SK-N-SH (cell line): ENCODE measurements at regions not wholly inside any gene's neighbourhood (a gene's known extent, or its start where the extent isn't known, plus 50 kb on each side); places are given as distances from the start of the nearest gene placed in this dataset.

Source experiments
- CTCF ChIA-PET: fragments of 300-600, 350-600 bp; formaldehyde crosslinking; extraction: SDS; loops from one replicate; lab custom pipeline; 2021; lab: Yijun Ruan, JAX
- POLR2A ChIA-PET: fragments of 350-600 bp; sonication (Branson Sonifier 250); formaldehyde crosslinking; extraction: SDS; loops from one replicate; lab custom pipeline; 2020; ENCODE audit warnings: antibody characterized with exemption, inconsistent platforms; lab: Yijun Ruan, JAX
- DNase-seq: peaks from one replicate; pipeline ENCODE4 v3.0.0; 2012
- H2AFZ ChIP-seq: fragments of 200-600 bp; sonication (generic); 2 replicates; pipeline ENCODE4 v1.8.1; 2016; ENCODE audit warnings: antibody characterized with exemption, mild to moderate bottlenecking, low read depth
- H3F3A ChIP-seq: fragments of 200-600 bp; sonication (generic); replicated peaks from 2 replicates; pipeline ENCODE3; 2016; ENCODE audit warnings: antibody characterized with exemption, mild to moderate bottlenecking; ENCODE audit not compliant: insufficient read depth
- H3K27ac ChIP-seq, 2 experiments: fragments of 200-500 bp in 1 of 2; fragments of 200-600 bp in 1 of 2; sonication (Bioruptor generic) in 1 of 2; sonication (generic), shearing (Covaris generic) in 1 of 2; 2 replicates each; pipeline versions ENCODE4 v1.5.1 to v1.6.1; 2014 to 2016; ENCODE audit warnings: low read depth in 2 of 2, inconsistent platforms in 1 of 2, low read length in 1 of 2, mild to moderate bottlenecking in 1 of 2, mixed read lengths in 1 of 2
- H3K27me3 ChIP-seq: fragments of 200-600 bp; sonication (generic), shearing (Covaris generic); 2 replicates; pipeline ENCODE4 v1.6.1; 2016; ENCODE audit warnings: mixed run types; ENCODE audit not compliant: insufficient read depth
- H3K36me3 ChIP-seq, 2 experiments: fragments of 200-500 bp in 1 of 2; fragments of 200-600 bp in 1 of 2; sonication (Bioruptor generic) in 1 of 2; sonication (generic) in 1 of 2; replicated peaks in 1 of 2; 2 replicates each; pipeline versions ENCODE3 to v1.5.1; 2014 to 2016; ENCODE audit warnings: low read length in 1 of 2, mild to moderate bottlenecking in 1 of 2; ENCODE audit not compliant: insufficient read depth in 2 of 2, control insufficient read depth in 1 of 2
- H3K4me1 ChIP-seq, 2 experiments: fragments of 200-500 bp in 1 of 2; fragments of 200-600 bp in 1 of 2; sonication (Bioruptor generic) in 1 of 2; sonication (generic), shearing (Covaris generic) in 1 of 2; 2 replicates each; pipeline versions ENCODE4 v1.5.1 to v1.6.1; 2014 to 2016; ENCODE audit warnings: low read depth in 1 of 2, low read length in 1 of 2, mixed run types in 1 of 2; ENCODE audit not compliant: insufficient read depth in 2 of 2, control insufficient read depth in 1 of 2
- H3K4me2 ChIP-seq: fragments of 200-600 bp; sonication (generic), shearing (Covaris generic); 2 replicates; pipeline ENCODE4 v1.6.1; 2017; ENCODE audit warnings: mixed run types
- H3K4me3 ChIP-seq, 2 experiments: fragments of 200-500 bp in 1 of 2; fragments of 200-600 bp in 1 of 2; sonication (Bioruptor generic) in 1 of 2; sonication (generic), shearing (Covaris generic) in 1 of 2; 2 replicates each; pipeline versions ENCODE4 v1.5.1 to v1.8.1; 2014 to 2016; ENCODE audit warnings: low read depth in 2 of 2, inconsistent platforms in 1 of 2, low read length in 1 of 2, mild to moderate bottlenecking in 1 of 2, mixed read lengths in 1 of 2, moderate library complexity in 1 of 2
- H3K79me2 ChIP-seq: fragments of 200-600 bp; sonication (generic); 2 replicates; pipeline ENCODE4 v1.8.1; 2017; ENCODE audit warnings: mild to moderate bottlenecking; ENCODE audit not compliant: insufficient read depth
- H3K9ac ChIP-seq: fragments of 200-600 bp; sonication (generic); 2 replicates; pipeline ENCODE4 v1.6.1; 2017; ENCODE audit warnings: mixed run types
- H3K9me2 ChIP-seq: fragments of 200-600 bp; sonication (generic); 2 replicates; pipeline ENCODE4 v1.6.1; 2017; ENCODE audit warnings: mixed run types
- H3K9me3 ChIP-seq: fragments of 200-600 bp; sonication (generic); 2 replicates; pipeline ENCODE4 v1.6.1; 2017; ENCODE audit warnings: mixed run types, mild to moderate bottlenecking, moderate library complexity
- H4K20me1 ChIP-seq: fragments of 200-600 bp; sonication (generic); 2 replicates; pipeline ENCODE4 v1.6.1; 2017; ENCODE audit warnings: mild to moderate bottlenecking, mixed run types; ENCODE audit not compliant: insufficient read depth
- CHD2 ChIP-seq: fragments of 150-350 bp; IDR thresholded peaks from 2 replicates; pipeline ENCODE4 v1.6.1; 2018; ENCODE audit warnings: low read length; ENCODE audit not compliant: partially characterized antibody
- EP300 ChIP-seq, 2 experiments: IDR thresholded peaks; 2 replicates each; pipeline versions ENCODE4 v1.4.0 to v1.6.1; 2012; ENCODE audit warnings: borderline replicate concordance in 1 of 2, low read depth in 1 of 2, low read length in 1 of 2
- EZH2phosphoT487 ChIP-seq: fragments of 200-600 bp; sonication (generic); IDR thresholded peaks from 2 replicates; pipeline ENCODE4 v1.6.1; 2017; ENCODE audit warnings: low read depth, mixed run types, mild to moderate bottlenecking, antibody characterized with exemption, moderate library complexity, borderline replicate concordance
- FOSL2 ChIP-seq: IDR thresholded peaks from 2 replicates; pipeline ENCODE4 v1.4.0; 2012; ENCODE audit warnings: low read depth, mild to moderate bottlenecking, moderate library complexity, borderline replicate concordance
- MEF2A ChIP-seq: IDR thresholded peaks from 2 replicates; pipeline ENCODE4 v1.4.0; 2012; ENCODE audit warnings: low read depth, borderline replicate concordance
- MXI1 ChIP-seq: IDR thresholded peaks from 2 replicates; pipeline ENCODE4 v1.6.1; 2012; ENCODE audit warnings: mild to moderate bottlenecking, low read depth, low read length, improper control_type of control experiment
- NRF1 ChIP-seq: IDR thresholded peaks from 2 replicates; pipeline ENCODE4 v1.6.1; 2012; ENCODE audit warnings: low read depth, mild to moderate bottlenecking, low read length
- POLR2AphosphoS5 ChIP-seq: IDR thresholded peaks from 2 replicates; pipeline ENCODE4 v1.6.1; 2012; ENCODE audit warnings: low read depth, low read length
- RXRA ChIP-seq: IDR thresholded peaks from 2 replicates; pipeline ENCODE4 v1.4.0; 2012; ENCODE audit warnings: low read depth, mild to moderate bottlenecking, borderline replicate concordance
- TEAD4 ChIP-seq: IDR thresholded peaks from 2 replicates; pipeline ENCODE4 v1.4.0; 2012; ENCODE audit warnings: mild to moderate bottlenecking, borderline replicate concordance; ENCODE audit not compliant: insufficient read depth
- YY1 ChIP-seq: IDR thresholded peaks from 2 replicates; pipeline ENCODE4 v1.4.0; 2012; ENCODE audit warnings: low read depth, mild to moderate bottlenecking
- WGBS: methylation state at CpG from one replicate; pipeline ENCODE4 v1.1.6; 2017; ENCODE audit warnings: low lambda C conversion rate; 5-methylcytosine and 5-hydroxymethylcytosine counted together
- TF ChIP-seq, protein P1 (sequence below): IDR thresholded peaks from 2 replicates; pipeline ENCODE4 v1.4.0; 2012; ENCODE audit warnings: low read depth, borderline replicate concordance
- TF ChIP-seq, protein P2 (sequence below): IDR thresholded peaks from 2 replicates; pipeline ENCODE4 v1.4.0; 2012; ENCODE audit warnings: low read depth, borderline replicate concordance
- TF ChIP-seq, protein P3 (sequence below): fragments of 200-600 bp; sonication (generic); IDR thresholded peaks from 2 replicates; pipeline ENCODE4 v1.6.1; 2017; ENCODE audit warnings: antibody characterized with exemption, mild to moderate bottlenecking, moderate library complexity
- TF ChIP-seq, protein P4 (sequence below): IDR thresholded peaks from 2 replicates; pipeline ENCODE4 v1.4.0; 2012; ENCODE audit warnings: low read depth
- TF ChIP-seq, protein P5 (sequence below): fragments of 150-350 bp; IDR thresholded peaks from 2 replicates; pipeline ENCODE4 v1.6.1; 2017; ENCODE audit warnings: antibody characterized with exemption, low read length, low read depth, borderline replicate concordance

DNA sequence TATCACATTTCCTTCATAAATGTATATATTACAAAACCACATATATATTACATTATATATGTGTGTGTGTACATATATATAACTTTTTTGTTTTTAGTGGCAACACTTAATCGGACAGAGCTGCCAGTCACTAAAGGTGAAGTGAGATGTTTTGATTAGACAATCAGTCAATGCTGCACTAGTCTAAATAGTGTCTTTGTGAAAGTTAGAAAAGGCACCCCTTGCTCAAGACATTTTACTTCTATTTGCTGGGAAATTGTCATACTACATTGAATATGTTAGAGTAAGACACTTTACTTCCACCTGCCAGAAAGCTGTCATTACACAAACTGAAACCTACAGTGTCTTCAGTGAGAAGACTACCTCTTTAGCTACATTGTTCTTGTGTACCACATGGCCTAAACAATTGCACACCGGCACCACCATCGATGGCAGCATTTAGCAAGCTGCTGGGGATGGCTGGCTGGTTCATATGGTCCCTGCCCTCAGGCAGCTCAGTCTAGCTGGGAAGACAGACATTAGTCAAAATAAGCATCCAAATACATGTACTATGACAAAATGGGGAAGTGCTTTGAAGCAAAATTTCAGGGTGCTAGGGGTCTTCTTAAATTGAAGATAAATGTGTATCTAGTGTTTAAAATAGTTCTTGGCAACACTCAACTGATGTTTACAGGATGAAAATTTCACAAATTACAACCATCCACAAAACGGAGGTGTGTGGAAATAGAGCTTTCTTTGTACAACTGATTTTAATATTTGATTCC is 148.1 kb upstream of the GATB start:
- Histone ChIP-seq H3K9me2 (no peaks in the 10 kb centered on the region), H4K20me1 (no peaks in the 10 kb centered on the region), H3F3A (no peaks in the 10 kb centered on the region), H3K27ac (no peak overlapping the region), H3K9me3 (no peaks in the 10 kb centered on the region), H3K4me1 (no peaks in the 10 kb centered on the region; a peak in 1 of 4 replicates), H3K4me3 (no peak overlapping the region), H3K27me3 (no peaks in the 10 kb centered on the region), H3K36me3 (no peaks in the 10 kb centered on the region), H3K4me2 (no peak overlapping the region), H3K79me2 (no peaks in the 10 kb centered on the region), H3K9ac (no peak overlapping the region), H2AFZ (no peak overlapping the region)
- POLR2A ChIA-PET = no interaction called here
- TF ChIP-seq, protein P1, sequence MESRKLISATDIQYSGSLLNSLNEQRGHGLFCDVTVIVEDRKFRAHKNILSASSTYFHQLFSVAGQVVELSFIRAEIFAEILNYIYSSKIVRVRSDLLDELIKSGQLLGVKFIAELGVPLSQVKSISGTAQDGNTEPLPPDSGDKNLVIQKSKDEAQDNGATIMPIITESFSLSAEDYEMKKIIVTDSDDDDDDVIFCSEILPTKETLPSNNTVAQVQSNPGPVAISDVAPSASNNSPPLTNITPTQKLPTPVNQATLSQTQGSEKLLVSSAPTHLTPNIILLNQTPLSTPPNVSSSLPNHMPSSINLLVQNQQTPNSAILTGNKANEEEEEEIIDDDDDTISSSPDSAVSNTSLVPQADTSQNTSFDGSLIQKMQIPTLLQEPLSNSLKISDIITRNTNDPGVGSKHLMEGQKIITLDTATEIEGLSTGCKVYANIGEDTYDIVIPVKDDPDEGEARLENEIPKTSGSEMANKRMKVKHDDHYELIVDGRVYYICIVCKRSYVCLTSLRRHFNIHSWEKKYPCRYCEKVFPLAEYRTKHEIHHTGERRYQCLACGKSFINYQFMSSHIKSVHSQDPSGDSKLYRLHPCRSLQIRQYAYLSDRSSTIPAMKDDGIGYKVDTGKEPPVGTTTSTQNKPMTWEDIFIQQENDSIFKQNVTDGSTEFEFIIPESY = no peak
- TF ChIP-seq MEF2A (no peak), FOSL2 (no peak), TEAD4 (no peak), CHD2 (no peak), POLR2AphosphoS5 (no peak)
- TF ChIP-seq, protein P2, sequence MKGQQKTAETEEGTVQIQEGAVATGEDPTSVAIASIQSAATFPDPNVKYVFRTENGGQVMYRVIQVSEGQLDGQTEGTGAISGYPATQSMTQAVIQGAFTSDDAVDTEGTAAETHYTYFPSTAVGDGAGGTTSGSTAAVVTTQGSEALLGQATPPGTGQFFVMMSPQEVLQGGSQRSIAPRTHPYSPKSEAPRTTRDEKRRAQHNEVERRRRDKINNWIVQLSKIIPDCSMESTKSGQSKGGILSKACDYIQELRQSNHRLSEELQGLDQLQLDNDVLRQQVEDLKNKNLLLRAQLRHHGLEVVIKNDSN = no peak
- TF ChIP-seq, protein P3, sequence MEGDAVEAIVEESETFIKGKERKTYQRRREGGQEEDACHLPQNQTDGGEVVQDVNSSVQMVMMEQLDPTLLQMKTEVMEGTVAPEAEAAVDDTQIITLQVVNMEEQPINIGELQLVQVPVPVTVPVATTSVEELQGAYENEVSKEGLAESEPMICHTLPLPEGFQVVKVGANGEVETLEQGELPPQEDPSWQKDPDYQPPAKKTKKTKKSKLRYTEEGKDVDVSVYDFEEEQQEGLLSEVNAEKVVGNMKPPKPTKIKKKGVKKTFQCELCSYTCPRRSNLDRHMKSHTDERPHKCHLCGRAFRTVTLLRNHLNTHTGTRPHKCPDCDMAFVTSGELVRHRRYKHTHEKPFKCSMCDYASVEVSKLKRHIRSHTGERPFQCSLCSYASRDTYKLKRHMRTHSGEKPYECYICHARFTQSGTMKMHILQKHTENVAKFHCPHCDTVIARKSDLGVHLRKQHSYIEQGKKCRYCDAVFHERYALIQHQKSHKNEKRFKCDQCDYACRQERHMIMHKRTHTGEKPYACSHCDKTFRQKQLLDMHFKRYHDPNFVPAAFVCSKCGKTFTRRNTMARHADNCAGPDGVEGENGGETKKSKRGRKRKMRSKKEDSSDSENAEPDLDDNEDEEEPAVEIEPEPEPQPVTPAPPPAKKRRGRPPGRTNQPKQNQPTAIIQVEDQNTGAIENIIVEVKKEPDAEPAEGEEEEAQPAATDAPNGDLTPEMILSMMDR = no peak
- TF ChIP-seq, protein P4, sequence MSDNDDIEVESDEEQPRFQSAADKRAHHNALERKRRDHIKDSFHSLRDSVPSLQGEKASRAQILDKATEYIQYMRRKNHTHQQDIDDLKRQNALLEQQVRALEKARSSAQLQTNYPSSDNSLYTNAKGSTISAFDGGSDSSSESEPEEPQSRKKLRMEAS = no peak
- no peak for DNase-seq
- 29% methylated on average over 4 of the region's 4 CpGs for WGBS
- CTCF ChIA-PET = interaction anchor here (1.1 to 1.2 kb wide), 2 partner anchors 12 to 15 kb away, joined by 3 read pairs; no protein-coding TSS in a partner anchor

DNA sequence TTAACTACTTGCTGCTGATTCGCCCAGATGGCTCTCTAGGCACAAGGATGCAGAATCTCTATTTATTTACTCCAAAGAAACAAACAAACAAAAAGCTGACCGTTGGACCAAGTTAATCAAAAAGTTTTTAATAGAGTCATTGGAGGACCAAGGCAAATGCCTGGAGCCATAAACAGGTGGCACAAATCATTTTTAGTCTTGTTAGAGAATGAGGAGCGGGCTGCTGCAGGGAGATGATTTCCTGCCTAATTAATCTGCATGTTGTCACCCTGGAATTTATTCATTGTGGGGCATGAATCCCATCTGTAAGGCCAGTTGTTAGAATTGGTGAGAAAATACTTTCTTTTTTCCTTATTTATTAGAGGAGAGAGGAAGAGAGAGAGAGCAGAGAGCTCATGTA is 147.4 kb upstream of the GATB start:
- CTCF ChIA-PET = no interaction called here
- WGBS = 28% methylated on average over 3 of the region's 3 CpGs
- no peak for TF ChIP-seq YY1
- TF ChIP-seq RXRA = no peak
- TF ChIP-seq EP300 (IDR thresholded peaks at IDR 0.05; ENCODE audit: borderline replicate concordance in 1 of 2, low read depth in 1 of 2, low read length in 1 of 2) = no peak
- TF ChIP-seq, protein P3 = no peak
- no peak for TF ChIP-seq POLR2AphosphoS5
- TF ChIP-seq EZH2phosphoT487 = no peak
- TF ChIP-seq, protein P5, sequence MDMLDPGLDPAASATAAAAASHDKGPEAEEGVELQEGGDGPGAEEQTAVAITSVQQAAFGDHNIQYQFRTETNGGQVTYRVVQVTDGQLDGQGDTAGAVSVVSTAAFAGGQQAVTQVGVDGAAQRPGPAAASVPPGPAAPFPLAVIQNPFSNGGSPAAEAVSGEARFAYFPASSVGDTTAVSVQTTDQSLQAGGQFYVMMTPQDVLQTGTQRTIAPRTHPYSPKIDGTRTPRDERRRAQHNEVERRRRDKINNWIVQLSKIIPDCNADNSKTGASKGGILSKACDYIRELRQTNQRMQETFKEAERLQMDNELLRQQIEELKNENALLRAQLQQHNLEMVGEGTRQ = no peak
- no peak for TF ChIP-seq NRF1
- TF ChIP-seq MXI1 = no peak

More for the DNA sequence above, 147.4 kb upstream of the GATB start:
- H4K20me1 ChIP-seq = no peaks in the 10 kb centered on the region
- no peak overlapping the region for H3K4me2 ChIP-seq
- no peak overlapping the region for H2AFZ ChIP-seq
- no peak for DNase-seq
- no peaks in the 10 kb centered on the region for H3K9me2 ChIP-seq
- no peak overlapping the region for H3K27ac ChIP-seq
- H3K79me2 ChIP-seq = no peaks in the 10 kb centered on the region
- no peaks in the 10 kb centered on the region for H3F3A ChIP-seq
- POLR2A ChIA-PET = no interaction called here
- no peak overlapping the region for H3K9ac ChIP-seq
- H3K36me3 ChIP-seq = no peaks in the 10 kb centered on the region
- no peaks in the 10 kb centered on the region for H3K27me3 ChIP-seq
- H3K9me3 ChIP-seq = no peaks in the 10 kb centered on the region
- no peak overlapping the region for H3K4me3 ChIP-seq
- no peaks in the 10 kb centered on the region; a peak in 1 of 4 replicates for H3K4me1 ChIP-seq
